Embryonic facial prominence (tissue), 1 donor: ENCODE measurements at regions not wholly inside any gene's neighbourhood (a gene's known extent, or its start where the extent isn't known, plus 50 kb on each side); places are given as distances from the start of the nearest gene placed in this dataset.

Source experiments
- DNase-seq: peaks from one replicate; pipeline ENCODE4 v3.0.0-alpha.2; 2016; ENCODE audit errors: extremely low spot score

DNA sequence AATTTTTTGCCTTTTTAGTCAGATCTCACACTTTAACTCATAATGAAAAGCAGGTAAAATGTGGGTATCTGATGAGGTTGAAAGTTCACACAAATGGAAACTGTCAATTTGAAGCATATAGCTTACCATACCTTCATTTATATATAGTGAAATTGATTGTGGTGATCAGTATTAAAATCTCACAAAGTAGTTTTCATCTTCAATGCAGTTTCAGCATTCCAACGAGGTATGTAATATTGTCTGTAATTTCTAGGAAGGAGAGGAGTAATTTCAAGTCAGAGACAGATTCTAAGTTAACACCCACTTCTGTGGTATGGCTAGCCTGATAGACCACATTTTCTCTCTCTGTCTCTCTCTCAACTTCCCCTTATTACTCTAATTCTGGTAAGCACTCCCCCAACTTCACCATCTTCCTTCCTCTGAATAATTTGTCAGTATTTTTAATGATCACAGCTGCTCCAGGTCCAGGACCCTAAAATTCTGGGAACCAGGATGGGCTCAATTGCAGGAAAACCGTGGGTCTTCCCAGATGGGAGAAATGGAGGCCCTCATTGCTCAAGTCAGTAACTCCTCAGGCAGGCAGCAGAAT, 455.7 kb downstream of the FGF9 start:
- no peak for DNase-seq

DNA sequence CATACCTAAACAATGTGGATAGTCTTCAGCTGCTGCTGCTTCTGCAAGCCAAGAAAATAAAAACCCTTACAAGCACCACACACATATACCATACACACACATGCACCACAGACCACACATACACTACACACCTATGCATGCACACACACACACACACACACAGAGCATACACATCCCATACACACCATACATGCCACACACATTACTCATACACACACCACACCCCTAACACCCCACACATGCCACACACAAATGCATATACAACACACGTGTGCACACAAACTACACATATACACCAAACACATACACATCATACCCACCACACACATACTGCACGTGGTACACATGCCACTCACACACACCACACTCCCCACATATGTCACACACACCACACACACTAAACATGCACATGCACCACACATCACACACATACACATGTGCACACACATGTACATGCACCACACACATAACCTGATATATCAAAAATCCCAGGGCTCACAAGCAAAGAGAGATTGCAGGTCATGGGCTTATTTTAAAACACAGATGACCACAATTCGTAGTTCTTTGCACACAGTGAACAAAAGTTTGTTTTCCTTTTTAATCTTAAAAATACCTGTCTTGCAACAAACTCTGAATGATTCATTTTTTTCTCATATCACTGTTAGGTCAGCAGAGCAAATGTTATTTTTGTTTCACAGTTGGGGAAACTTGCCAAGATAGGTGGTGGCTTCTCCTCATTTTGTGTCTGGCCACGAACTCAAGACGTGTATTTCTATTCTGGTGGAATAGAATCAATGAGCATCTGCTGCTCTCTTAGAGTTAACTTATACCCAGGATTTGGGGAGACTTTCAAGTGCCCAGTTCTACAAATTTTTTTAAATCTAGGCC, 456.6 kb downstream of the FGF9 start:
- DNase-seq = no peak

DNA sequence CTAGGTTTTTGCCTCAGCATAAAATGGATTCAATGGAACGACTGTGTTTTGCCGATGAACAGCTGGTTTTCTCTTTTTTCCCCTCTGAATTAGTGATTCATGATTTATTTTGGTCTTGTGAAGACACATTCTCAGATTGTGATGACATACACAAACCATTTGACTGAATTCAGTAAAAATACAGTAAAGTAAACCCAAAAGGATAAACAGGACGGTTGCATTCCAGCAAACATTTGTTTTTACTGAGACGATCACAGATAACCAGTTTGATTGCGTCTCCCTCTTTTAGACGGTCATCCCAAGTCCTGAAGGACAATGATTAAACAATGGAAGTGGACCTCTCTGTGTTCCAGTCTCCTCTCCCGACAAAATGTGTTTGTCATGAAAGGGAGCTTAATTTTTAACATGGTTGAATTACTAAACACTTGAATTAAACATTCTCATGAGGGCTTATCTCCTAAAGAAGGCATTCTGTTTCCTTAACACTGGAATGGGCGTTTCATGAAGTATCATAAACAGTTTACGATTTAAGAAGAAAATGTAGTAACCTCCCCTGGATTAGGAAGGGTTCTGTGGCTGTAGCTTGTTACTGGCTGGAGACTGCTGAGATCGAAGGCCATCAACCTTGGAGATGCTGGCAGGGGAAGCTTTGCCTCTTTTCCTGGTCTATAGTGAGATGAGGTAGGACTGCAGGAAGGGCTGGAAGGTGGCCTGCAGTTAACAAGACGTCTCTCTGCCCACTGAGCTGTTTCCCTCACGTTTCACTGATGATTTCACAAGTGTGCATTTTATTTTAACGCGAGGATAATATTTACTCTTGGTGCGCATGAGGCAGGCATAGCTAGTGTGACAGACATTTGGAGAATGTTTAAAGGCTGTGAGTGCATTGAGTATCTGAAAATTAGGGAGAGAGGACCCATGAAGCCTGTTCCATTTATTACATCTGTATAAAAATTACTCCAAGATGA, 457.9 kb downstream of the FGF9 start:
- DNase-seq = no peak

DNA sequence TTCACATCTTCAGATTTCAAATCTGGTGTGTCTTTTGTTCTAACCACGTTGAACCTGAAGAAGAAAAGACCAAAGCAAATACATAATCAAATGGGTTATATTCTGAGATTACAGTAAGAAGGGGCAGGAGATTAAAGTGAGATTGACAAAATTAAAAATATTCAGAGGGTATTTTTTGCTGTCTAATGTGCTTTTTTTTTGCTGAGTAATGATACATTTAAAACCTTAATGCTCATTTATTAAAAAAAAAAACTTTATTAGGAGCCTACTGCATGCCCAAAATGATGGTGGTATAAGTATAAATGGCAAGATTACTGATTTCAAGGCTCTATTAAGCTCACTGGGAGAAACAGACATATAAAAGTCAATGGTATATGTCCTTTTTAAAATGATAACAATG, 459.4 kb downstream of the FGF9 start:
- DNase-seq = no peak

DNA sequence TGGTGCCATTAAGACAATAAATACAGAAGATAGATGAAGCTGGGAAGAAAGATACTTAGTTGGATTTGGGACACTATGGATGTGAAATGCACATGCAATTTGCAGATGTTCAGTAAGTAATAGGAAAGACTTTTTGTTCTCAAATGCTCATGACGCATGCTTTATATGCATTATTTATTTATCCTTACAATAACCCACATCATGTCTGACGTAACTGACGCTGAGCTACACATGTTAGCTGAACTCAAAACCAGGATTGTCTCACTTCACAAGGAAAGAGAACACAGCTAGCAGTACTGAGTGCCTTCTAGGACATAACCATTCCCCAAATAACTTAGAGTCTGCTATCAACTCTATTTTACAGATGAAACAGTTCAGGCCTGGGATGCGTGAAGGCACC, 463.4 kb downstream of the FGF9 start:
- DNase-seq = no peak

DNA sequence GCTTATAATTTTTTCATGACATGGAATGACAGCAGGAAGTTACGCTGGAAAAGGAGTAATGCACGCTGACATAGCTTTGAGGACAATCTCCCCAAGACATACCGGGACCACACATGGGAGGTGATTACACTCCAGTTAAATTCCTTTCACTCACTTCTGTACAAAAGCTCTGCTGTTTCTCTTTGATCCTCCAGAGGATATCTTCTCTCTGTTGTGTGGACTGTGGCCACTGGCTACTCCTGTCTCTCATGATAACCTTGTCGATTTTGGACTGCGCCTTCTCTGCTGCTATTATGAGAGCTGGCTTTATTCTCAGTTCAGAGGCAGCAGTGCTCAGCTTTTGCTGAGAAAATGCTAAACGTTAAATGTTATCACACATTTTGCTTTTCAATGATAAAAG, 464.6 kb downstream of the FGF9 start:
- DNase-seq = no peak

DNA sequence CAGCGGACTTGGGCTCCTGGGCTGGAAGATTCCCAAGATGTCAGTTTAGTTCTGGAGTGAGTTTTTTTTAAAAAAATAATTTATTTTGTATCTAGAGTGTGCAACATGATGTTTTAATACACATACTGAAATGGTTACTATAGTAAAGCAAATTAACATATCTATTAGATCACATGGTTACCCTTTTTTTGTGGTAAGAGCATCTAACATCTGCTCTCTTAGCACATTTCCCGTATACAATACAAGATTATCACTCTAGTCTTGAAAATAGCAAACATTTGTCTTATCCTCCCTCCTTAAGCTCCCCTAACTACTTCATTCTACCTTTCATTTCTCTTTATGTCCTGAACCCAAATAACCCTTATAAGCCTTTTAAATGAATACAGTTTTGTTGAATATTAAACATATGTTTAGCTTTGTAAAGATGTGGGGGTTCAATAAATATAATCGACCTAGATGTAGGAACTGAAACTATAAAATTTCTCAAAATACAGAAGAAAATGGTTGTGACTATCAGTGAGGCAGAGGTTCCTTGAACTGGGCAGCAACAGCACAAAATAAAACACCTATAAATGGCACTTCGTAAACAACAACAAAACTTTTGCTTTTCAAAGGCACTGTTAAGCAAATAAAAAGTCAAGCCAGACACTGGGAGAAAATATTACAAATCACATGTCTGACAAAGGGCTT, 466.6 kb downstream of the FGF9 start:
- DNase-seq = no peak

DNA sequence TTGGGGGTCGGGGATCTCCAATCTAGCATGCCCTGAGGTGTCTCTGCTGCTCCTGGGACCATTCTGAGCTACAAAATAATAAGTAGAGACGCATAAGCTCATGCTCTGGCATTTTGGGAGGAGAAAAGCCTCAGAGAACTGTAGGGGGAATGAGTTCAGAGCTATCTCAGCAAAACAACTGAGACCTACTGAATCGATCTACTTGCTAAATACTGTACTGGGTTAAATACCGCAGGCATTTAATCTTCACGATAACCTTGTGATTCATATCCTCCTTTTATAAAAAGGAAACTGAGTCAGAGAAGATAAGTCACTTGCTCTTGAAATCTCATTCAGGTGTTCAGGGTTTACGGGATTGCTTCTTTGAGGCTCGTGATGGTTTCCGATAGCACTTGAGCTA, 468.1 kb downstream of the FGF9 start:
- DNase-seq = no peak

DNA sequence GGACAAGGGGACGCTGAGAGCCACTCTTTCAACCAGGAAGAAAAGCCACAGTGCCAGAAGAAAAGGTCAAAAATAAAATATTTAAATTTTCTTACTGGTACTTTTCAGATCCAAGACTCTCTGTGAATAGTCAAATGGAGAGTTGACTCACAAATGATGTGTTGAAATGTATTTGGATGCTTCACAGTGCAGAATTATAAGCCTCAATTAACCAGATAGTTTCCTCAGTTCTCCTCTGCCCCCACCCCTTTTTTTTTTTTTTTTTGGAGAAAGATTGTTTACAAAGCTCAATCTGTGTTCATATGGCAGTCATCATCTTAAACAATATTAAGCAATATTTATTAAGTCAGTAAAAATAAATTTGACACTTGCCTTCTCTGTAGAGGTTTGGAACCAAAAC, 470.8 kb downstream of the FGF9 start:
- DNase-seq = no peak

DNA sequence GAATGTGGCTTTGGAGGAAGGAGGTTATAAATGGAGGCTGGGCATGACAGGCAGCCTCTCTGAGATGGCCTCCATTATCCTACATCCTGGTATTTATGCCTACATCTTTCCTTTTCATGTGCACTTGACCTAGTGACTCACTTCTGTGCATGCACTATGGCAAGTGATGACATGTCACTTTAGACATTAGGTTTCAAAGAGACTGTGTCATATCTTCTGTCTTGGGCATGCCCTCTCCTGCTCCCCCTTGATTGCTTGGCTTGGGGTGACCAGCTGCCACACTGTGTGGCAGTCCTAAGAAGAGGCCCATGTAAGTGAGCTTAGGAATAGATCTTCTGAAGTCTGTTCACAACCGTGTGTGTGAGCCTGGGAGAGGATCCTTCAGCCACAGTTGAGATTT, 472.8 kb downstream of the FGF9 start:
- DNase-seq = no peak

DNA sequence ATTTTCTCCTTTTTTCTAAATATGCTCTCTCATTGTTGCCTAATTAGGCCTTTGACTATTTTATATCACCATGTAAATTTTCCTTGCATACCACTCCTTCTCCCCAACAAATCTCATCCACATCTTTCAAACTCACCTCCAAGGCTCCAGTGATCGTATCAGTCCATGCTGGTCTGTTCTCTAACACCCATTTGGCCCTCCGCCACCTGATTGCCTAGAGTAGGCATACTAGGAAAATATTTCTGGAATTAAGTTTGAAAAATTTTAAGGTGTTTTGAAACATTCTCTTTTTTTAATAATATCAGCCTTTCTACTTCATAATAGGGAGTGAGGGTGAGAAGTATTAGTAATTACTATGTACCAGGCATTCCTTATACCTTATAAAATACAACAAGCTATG, 473.9 kb downstream of the FGF9 start:
- DNase-seq = no peak

DNA sequence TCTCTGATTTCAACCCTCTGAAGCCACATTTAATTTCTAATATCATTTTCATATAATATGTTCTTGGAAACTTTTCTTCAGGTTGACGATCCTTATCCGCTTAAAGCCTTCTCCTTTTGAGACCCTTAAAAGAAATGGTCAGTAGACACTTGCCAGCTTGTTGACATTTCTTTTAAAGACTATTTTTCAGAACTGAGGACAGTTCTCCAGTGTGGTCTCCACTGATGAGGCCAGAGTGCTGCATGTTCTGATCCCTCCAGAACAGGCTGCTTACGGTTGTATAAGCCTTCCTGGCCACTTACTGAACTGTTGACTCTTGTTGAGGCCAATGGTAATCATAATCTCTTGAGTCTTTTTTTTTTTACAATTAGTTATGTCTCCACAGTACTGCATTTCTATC, 477.3 kb downstream of the FGF9 start:
- DNase-seq = no peak

DNA sequence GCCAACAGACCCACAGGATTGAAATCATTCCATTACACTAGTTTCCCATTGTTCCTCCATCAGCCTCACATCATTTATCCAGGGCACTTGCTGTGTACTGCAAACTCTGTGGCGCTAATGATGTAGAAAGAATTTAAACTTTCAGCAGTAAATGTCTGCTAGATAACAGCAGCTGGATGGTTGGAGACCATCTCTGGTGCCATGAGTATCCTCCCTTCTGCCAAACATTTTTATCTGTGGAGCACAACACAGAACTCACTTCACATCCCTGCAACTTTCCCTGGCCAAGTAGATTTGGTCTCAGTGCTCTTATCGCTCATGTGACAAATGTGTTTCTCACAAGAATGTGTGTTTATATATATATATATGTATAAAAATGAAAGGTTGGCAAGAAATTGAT, 481.9 kb downstream of the FGF9 start:
- no peak for DNase-seq

DNA sequence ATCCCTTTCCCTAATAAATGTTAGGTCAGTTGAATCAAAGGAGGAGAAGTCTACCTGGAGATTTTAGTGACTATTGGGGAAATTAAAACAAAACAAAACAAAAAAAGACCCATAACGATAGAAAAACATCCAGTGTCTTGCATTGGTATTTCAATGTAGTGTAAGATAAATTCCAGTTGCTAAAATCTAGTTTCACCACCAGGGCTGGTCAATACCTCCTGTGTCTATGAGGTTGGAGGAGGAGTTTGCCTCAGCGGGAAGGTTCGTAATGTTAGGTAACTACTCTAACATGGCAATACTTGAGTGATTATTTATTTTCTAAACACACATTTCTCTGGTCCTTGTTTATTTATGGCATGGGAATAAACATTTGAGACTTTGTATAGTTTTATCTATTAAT, 483.2 kb downstream of the FGF9 start:
- DNase-seq = no peak

DNA sequence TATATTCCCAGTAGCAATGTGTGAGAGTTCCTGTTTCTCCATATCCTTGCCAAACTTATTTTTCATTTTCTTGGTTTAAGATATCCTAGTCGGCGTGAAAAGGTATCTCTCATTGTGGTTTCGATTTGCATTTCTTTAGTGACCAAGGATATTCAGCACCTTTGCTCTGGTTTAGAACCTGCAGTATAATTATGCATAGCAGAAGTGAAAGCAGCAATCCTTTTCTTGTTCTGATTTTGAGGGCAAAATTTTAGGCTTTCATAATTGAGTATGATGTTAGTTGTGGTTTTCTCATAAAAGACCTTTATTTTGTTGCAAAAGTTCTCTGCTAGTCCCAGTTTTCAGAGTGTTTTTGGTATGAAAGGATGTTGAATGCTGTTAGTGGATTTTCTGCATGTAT, 491.0 kb downstream of the FGF9 start:
- no peak for DNase-seq

DNA sequence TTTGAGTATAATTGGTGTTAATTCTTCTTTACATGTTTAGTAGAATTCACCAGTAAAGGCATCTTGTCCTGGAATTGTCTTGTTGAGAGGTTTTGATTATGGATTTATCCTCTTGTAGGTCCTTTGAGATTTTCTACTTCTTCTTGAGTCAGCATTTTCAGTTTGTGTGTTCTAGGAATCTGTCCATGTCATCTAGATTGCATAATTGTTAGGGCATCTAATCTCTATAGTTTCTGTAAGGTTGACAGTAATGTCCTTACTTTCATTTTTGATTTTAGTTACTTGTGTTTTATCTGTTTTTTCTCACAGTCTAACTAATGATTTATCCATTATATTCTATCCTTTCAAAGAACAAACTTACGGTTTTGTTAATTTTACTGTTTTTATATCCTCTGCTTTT, 492.0 kb downstream of the FGF9 start:
- DNase-seq = no peak

DNA sequence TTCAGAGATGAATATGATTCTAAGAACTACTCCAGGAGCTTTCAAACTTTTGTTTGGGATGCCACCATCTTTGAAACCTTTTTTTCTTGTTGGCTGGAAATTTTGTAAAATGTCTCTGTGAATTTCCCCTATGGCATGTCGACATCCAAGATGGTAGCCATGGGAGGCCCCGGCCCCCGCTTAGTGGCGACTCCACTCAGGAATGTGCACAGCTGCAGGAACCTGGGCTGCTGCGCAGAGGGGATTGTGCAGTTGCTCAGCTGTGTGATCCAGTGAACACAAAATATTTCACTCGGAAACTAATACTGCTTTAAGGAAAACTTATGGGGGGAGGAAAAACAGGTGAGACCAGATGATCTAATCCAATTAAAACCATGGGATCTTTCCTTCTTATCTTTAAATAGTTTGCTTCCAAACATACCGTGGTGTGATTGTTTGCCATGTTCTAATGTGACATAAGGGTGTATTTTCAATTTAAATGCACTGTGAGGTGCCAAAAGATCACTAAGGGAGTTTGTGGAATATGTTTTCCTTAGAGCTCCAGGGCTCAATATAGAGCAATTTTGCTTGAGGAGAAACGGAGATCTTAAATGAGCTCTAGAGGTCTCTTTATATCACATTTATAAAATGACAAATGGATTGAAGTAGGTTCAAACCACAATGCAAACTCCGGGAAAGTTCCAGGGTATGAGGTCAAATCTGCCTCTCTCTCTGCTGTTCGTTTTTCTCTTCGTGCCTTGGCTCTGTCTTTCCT, 497.7 kb downstream of the FGF9 start:
- DNase-seq = no peak

DNA sequence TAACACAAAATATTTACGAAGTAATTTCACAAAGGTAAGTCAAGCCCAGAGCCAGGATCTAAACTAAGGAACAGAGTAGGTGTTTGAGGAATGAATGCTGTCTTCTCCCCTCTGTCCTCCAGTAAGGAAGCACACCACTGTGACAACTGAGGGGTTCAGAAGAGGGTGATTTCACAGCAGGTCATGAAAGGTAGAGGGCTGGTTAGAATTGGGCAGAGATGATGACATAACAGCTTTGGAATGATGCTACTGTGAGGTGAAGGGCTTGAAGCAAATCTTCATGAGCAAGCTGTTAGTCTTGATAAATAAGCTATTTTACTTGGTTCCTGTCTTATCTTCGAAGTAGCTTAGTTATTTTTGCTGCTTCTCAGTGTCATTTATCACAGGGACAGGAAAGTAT, 498.6 kb downstream of the FGF9 start:
- DNase-seq = no peak

DNA sequence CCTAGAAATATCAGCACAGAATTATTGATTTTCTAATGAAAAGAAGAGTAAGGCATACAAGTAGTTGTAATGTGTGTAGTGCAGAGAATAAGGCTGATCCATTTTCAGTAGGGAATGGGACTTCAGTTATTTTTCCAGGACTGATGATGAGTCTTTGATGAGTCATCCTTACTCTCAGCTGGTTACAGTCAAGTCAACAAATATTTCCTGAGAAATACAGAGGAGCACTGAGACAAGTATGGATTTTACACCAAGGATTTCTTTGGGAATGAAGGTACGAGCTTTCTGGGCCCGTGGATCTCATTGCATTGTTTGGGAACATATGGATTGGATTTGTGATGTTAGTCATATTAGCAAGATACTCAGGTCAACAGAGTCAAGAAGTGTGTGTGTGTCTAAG, 502.7 kb downstream of the FGF9 start:
- DNase-seq = no peak

DNA sequence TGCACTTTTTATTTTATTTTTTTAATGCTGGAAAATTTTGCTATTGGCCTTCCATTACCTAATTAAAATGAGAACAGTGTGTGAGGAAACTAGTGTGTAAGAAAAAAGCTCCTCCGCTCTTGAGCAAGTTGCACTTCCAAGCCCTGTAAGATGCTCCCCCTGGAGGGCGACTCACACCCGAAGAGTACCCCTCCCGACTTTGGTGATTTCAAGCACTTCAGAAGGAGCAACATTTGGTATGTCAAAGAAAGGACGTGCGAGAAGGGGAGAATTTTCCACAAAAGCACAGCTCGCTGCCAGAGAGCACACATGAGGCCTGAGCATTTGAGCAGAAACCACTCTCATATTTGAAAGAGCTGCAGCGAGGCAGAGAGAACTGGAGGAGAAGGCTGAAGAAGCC, 504.4 kb downstream of the FGF9 start:
- no peak for DNase-seq

DNA sequence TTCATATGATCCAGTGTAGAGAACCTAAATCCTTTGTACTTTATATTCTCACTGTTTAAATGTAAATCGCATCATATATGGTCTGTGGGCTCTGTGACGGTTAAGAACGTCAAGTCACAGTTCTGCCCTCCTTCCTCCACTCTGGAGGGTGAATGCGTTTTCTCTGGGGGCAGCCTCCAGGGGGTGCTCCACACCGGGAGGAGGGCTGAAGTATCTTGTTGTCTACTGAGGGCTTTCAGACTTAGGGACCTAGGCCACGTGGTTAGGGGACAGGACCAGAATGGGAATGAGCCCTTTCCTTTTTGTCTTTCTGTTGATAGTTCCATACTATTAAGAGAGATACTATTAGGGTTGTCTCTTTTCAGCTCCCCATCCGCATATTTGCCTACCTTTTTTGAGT, 504.9 kb downstream of the FGF9 start:
- DNase-seq = no peak
